H1 (cell line): ENCODE measurements at regions not wholly inside any gene's neighbourhood (a gene's known extent, or its start where the extent isn't known, plus 50 kb on each side); places are given as distances from the start of the nearest gene placed in this dataset.

Experiments
- MAFK ChIP-seq: IDR thresholded peaks from 2 replicates; pipeline ENCODE4 v1.6.1; 2012; ENCODE audit warnings: low read depth, mild to moderate bottlenecking, improper control_type of control experiment, low read length
- TEAD4 ChIP-seq: IDR thresholded peaks from 2 replicates; pipeline ENCODE4 v1.6.1; 2012; ENCODE audit warnings: low read depth, low read length, inconsistent platforms, mixed read lengths
- TF ChIP-seq, protein P1 (sequence below), 3 experiments: IDR thresholded peaks; 1 replicate in 2 of 3; 2 replicates in 1 of 3; pipeline versions ENCODE4 v1.5.1 to v1.6.1; 2011; ENCODE audit warnings: low read length in 3 of 3, mild to moderate bottlenecking in 3 of 3, inconsistent platforms in 2 of 3, low read depth in 1 of 3, moderate library complexity in 1 of 3; ENCODE audit not compliant: insufficient read depth in 1 of 3; ENCODE audit errors: control extremely low read depth in 1 of 3

DNA sequence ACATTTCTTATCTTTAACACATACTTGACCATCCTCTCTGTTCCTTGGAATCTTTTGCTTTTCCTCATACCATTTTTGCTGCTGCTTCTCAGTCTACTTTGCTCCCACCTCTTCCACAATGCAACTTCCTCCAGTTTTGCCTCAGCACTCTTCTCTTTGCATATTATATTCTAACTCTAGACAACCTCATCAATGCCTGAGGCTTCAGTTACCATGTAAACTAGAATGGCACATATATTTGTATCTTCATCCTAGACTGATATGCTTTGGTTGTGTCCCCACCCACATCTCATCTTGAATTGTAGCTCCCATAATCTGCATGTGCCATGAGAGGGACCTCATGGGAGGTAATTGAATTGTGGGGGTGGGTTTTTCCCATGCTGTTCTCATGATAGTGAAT is 55.9 kb upstream of the STAM2 start (continued):
- TF ChIP-seq, protein P1, sequence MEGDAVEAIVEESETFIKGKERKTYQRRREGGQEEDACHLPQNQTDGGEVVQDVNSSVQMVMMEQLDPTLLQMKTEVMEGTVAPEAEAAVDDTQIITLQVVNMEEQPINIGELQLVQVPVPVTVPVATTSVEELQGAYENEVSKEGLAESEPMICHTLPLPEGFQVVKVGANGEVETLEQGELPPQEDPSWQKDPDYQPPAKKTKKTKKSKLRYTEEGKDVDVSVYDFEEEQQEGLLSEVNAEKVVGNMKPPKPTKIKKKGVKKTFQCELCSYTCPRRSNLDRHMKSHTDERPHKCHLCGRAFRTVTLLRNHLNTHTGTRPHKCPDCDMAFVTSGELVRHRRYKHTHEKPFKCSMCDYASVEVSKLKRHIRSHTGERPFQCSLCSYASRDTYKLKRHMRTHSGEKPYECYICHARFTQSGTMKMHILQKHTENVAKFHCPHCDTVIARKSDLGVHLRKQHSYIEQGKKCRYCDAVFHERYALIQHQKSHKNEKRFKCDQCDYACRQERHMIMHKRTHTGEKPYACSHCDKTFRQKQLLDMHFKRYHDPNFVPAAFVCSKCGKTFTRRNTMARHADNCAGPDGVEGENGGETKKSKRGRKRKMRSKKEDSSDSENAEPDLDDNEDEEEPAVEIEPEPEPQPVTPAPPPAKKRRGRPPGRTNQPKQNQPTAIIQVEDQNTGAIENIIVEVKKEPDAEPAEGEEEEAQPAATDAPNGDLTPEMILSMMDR (IDR thresholded peaks at IDR 0.05; ENCODE audit: control extremely low read depth in 1 of 3, insufficient read depth in 1 of 3, low read depth in 1 of 3, low read length in 3 of 3): no peak
- TF ChIP-seq TEAD4 (no peak), MAFK (no peak)
